NCI-H774 (cell line): ENCODE measurements at regions not wholly inside any gene's neighbourhood (a gene's known extent, or its start where the extent isn't known, plus 50 kb on each side); places are given as distances from the start of the nearest gene placed in this dataset.
"Not testable (repeated sequence)": the region's sequence is repeated elsewhere in the genome, so short reads cannot be mapped to it uniquely, and the experiment has no call there.

ENCODE experiments used
- DNase-seq: peaks from one replicate; lab custom pipeline; 2025; lab: John Stamatoyannopoulos, UW

DNA sequence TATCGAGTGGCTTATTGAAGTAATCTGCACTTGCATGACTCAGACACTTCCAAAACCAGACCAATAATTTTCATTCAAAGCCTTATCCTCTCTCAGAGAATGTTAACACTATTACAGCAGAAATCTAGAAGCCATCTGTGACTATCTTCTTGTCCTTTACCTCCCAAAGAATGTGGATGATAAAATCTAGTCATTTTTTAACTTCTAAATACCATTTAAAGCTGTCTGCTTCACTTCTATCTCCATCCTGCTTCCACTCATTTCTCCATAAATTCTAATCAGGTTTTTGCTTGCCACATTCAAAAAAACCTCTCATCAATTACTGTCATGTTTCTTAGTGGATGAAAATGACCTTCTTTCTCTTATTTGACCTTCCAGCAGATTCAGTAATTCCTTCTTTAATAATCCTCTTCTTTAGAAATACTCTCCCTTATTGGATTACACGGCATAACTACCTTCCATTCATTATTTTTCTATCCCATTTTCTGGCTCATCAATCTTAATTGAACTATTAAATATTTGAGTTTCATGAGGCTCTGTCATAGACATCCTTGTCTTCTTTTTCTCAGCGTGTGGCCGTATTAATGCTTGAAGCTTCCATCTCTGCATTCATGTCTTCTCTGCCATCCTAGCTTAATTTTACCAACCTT, 1999.4 kb downstream of the MRPL39 start:
- no peak for DNase-seq

GRCh38 chr21:23601549-23601948, 2005.7 kb downstream of the MRPL39 start:
- no peak for DNase-seq

DNA sequence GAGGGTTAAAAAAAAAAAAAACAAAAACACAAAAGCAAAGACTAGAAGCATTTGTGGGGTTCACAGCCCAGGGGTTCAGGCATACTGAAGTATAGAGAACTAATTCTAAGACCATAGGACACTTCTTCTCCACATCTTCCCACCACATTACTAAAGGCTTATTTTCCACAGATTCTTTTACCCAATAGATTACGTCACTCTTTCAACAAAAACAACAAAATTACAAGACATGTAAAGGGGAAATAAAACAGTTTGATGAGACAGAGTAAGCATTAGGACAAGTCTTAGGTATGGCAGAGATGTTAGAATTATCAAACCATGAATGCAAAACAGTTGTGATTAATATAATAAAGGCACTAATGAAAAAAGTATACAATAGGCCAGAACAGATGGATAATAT, 2013.7 kb downstream of the MRPL39 start:
- DNase-seq: no peak

- DNase-seq: no peak
These were observed 2021.9 kb downstream of the MRPL39 start for GRCh38 chr21:23585419-23585818.

DNA sequence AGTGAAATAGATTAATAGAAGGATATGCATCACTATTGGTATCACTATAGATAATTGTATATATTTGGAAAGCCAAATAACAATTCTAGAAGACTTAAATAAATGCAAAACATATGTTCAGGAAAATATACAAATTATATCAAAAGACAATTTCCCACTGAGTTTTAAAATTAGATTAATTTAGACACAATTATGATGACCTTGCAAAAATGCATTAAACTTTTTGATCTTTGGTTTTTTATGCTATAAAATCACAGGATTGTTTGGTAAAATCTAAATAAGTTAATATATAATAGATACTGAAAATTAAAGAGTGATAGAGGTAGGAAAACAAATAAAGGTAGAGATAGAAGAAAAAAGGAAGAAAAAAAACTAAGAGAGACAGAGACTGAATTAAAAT, 2027.7 kb downstream of the MRPL39 start:
- no peak for DNase-seq

GRCh38 chr21:23578027-23578426, 2029.3 kb downstream of the MRPL39 start:
- no peak for DNase-seq

GRCh38 chr21:23574932-23575331, 2032.3 kb downstream of the MRPL39 start:
- DNase-seq: no peak

DNA sequence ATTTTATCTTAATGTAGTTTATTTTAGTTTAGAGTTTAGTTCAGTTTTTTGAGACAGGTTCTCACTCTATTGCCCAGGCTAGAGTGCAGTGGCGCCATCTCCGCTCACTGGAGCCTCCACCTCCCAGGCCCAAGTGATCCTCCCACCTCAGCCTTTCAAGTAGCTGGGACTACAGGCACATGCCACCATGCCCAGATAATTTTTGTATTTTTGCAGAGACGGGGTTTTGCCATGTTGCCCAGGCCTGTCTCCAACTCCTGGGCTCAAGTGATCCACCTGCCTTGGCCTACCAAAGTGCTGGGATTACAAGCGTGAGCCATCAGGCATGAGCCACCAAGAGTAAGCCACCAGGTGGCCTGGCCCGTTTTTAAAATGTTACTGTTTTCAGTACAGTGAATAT, 2058.4 kb downstream of the MRPL39 start:
- DNase-seq: not testable (repeated sequence)

- no peak for DNase-seq
These were observed 2063.9 kb downstream of the MRPL39 start for GRCh38 chr21:23543333-23543732.

DNA sequence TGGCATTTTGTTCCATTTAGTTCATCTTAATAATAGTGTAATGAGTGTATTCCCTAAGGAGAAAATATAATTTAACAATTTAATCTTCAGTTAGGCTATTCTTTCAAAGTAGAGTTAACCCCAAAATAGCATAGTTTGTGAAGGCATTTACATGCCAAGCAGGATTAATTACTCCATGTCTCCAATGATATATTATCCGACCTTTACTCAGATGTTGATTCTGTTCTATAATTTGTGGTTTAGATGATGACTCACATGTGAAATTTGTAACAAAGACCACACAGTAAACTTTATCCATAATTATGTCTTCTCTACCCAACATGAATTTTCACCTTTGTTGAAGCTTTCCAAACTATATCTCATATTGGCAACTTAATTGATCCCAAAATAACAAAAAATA, 2065.2 kb downstream of the MRPL39 start:
- no peak for DNase-seq

DNA sequence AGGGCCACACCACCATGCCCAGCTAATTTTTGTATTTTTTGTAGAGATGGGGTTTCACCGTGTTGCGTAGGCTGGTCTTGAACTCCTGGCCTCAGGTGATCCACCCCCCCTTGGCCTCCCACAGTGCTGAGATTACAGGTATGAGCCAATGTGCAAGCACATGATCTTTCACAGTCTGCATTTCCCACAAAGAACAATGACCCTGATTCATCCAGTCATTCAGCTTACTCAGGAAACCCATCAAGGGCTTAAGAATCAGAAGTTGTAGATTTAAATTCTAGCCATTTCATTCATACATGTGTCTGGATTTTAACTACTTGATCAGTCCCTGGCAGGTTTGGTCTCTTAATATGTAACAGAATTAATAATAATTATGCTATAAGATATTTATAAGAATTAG, 2065.7 kb downstream of the MRPL39 start:
- DNase-seq: no peak

DNA sequence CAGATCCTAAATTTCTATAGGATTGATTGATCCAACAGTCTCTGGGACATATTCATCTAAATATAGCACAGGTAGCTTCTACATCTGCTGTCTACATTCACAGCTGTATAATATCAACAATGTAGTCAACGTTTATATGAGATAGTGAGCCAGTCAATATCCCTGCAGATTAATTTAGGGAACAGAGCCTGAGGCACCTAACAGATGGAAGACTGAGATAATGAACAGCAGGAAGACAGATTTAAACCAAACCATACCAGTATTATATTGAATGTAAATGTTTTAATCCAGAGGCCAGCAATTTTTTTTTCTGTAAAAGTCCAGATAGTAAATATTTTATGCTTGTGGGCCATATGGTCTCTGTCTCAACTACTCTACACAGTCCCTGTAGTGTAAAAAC, 2072.4 kb downstream of the MRPL39 start:
- DNase-seq: no peak

GRCh38 chr21:23531444-23531843, 2075.8 kb downstream of the MRPL39 start:
- no peak for DNase-seq

GRCh38 chr21:23524685-23525084, 2082.6 kb downstream of the MRPL39 start:
- DNase-seq: no peak

GRCh38 chr21:23522751-23523150, 2084.5 kb downstream of the MRPL39 start:
- no peak for DNase-seq

DNA sequence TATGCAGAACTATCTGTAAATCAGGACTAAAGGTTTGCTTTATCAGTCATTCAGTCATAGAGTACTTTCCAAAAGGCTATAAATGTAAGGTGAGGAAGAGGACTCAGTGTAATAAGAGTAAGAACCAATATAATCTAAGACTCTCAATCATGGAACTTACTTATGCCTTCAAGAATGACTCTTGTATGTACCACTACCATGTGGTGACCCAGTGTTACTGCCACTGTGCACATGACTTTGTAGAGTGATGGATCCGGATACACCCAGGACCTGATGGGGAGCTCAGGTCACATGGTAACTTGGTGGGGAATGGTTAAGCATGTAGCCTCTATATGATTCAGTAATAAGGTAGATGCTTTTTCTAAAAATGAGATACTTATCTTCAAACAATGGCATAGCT, 2099.8 kb downstream of the MRPL39 start:
- no peak for DNase-seq

GRCh38 chr21:23496729-23497128, 2110.6 kb downstream of the MRPL39 start:
- DNase-seq: no peak

DNA sequence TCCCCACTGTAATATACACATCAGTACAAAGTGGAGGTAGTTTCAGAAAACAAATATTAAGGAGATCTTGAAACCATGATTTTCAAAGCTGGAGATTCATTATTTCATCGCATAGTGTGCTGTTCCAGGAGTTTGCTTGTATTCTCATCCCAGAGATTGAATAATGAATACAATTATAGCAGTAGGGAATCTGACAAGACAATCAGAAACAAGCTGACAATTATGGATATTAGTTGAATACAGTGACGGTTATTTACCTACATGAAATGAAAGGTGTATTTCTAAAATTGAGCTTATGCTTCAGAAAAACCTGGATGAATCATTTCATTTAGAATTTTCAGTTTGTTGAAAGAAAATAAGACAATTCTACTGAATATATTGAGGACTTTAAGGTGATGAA, 2119.0 kb downstream of the MRPL39 start:
- no peak for DNase-seq

DNA sequence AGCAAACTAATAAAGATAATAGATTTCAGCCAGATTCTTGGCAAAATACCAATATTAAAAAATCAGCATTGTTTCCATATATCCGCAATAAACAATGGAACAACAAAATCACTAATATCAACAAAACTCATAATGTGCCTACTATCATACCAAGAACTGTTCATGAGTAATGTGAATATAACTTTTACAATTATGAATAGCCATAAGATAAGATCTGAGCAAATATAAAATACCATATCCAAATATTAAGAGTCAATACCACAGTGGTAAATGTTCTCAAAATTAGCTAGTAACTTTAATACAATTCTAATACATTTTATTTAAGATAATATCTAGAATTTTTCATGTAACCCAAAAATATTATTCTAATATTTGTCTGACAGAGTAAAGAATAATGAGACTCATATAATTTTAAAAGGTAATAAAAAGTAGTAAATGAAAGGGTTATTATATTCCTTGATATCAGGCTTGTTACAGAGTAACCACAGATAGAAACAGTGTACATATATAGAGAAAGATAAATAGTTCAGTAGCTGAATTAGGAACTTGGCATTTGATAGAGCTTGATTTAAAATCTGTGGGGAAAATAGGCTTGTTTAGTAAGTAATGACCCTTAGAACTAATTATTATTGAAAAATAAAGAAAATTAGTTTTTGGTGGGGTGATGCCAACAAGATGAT, 2126.6 kb downstream of the MRPL39 start:
- no peak for DNase-seq

- DNase-seq: no peak
These were observed 2128.9 kb downstream of the MRPL39 start for GRCh38 chr21:23478381-23478780.

DNA sequence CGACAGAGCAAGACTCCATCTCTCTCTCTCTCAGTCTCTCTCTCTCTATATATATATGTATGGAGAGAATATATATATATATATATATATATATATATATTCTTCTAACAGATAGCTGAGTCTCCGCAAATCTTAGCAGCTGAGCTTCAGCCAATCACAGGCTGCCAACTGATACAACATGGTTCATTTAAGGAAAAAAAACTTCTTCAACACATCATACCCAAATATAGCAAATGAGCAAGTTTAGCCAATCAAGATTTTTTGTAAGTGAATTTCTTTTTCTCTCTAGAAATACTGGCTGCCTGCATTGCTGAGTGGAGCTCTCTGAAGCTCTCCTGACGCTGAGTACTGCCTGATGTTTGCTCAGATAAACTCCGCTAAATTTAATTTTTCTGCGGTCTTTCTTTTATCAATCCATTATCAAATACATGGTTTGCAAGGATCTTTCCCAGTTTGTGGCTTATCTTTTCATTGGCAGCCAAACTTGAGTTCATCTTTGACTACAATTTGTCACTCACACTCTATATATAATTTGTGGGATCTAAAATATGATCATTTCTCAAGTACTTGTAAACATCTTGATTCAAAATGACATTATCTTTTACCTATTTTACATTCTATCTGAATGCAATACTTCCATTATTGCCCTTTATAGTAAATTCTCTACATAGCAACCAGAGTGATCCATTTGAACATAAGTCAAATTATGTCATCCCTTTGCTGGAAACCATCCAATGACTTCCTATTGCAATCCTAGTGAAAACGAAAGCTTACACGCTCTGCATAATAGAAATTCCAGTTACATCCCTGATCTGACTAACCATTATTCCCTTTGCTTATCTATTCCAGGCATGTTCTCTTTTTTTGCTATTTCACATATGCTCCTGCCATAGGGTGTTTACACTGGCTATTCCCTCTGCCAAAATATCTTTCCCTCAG, 2131.7 kb downstream of the MRPL39 start:
- DNase-seq: no peak

GRCh38 chr21:23471877-23472276, 2135.4 kb downstream of the MRPL39 start:
- no peak for DNase-seq

- DNase-seq: no peak
These were observed 2143.9 kb downstream of the MRPL39 start for GRCh38 chr21:23463365-23463764.
